ENCODE measurements at regions not wholly inside any gene's neighbourhood (a gene's known extent, or its start where the extent isn't known, plus 50 kb on each side); places are given as distances from the start of the nearest gene placed in this dataset.

DNA sequence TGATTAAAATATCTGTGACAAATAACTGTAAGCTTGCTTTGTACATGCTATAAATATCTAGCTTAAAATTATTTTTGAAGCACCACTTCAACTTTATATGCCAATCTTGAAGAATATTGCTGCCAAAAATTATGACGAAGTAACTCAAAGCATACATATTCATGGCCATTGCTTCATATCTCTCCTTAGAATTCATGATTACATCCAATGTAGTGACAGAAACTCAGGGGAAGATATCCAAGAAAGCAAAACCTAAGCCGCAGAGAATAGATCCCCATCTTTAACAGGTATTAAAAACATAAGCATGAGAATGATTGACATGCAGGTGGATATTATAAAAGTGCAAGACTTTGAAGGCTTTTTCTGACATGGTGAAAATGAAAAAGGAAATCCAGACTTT lies 100.8 kb upstream of the PLPPR1 start:
- no peak for TF ChIP-seq CTCF (IDR thresholded peaks at IDR 0.05; ENCODE audit: low read depth, low read length)
- no peak for DNase-seq (ENCODE audit: extremely low read depth, low read depth)

DNA sequence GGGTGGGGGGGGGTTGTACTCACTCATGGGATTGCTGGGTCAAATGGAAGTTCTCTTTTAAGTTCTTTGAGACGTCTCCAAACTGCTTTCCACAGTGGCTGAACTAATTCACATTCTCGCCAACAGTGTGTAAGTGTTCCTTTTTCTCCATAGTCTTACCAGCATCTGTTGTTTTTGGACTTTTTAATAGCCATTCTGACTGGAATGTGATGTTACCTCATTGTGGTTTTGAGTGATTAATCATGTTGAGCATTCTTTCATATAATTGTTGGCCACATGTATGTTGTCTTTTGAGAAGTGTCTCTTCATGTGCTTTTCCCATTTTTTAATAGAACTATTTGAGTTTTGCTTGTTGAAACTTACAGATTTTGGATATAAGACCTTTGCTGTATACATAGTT lies 94.9 kb upstream of the PLPPR1 start:
- no peak for TF ChIP-seq CTCF (IDR thresholded peaks at IDR 0.05; ENCODE audit: low read depth, low read length)
- no peak for DNase-seq (ENCODE audit: extremely low read depth, low read depth)

- DNase-seq (ENCODE audit: extremely low read depth, low read depth): no peak
Measured at GRCh38 chr9:100937382-100937781, 91.1 kb upstream of the PLPPR1 start.

GRCh38 chr9:100938507-100938906 lies 90.0 kb upstream of the PLPPR1 start:
- no peak for TF ChIP-seq CTCF (IDR thresholded peaks at IDR 0.05; ENCODE audit: low read depth, low read length)
- no peak for DNase-seq (ENCODE audit: extremely low read depth, low read depth)

More at GRCh38 chr9:100937382-100937781, 91.1 kb upstream of the PLPPR1 start:
- no peak for TF ChIP-seq CTCF (IDR thresholded peaks at IDR 0.05; ENCODE audit: low read depth, low read length)

- no peak for DNase-seq (ENCODE audit: extremely low read depth, low read depth)
- TF ChIP-seq CTCF (IDR thresholded peaks at IDR 0.05; ENCODE audit: low read depth, low read length): no peak
Measured at GRCh38 chr9:100939636-100940035, 88.9 kb upstream of the PLPPR1 start.

- TF ChIP-seq CTCF (IDR thresholded peaks at IDR 0.05; ENCODE audit: low read depth, low read length): no peak
- DNase-seq (ENCODE audit: extremely low read depth, low read depth): no peak
Measured at GRCh38 chr9:100959226-100959625, 69.3 kb upstream of the PLPPR1 start.
